ENCODE measurements at regions not wholly inside any gene's neighbourhood (a gene's known extent, or its start where the extent isn't known, plus 50 kb on each side); places are given as distances from the start of the nearest gene placed in this dataset.

- no peak for TF ChIP-seq CTCF (IDR thresholded peaks at IDR 0.05; ENCODE audit: insufficient read depth, missing control alignments)
- DNase-seq (ENCODE audit: insufficient read length, low spot score) = no peak
Measured at GRCh38 chr4:115424852-115425251, 311.4 kb upstream of the NDST4 start.

GRCh38 chr4:115418635-115419396 is 305.4 kb upstream of the NDST4 start:
- FAIRE-seq (no peak), DNase-seq (ENCODE audit: insufficient read length, low spot score) (no peak)
- no peak for TF ChIP-seq CTCF (IDR thresholded peaks at IDR 0.05; ENCODE audit: insufficient read depth, missing control alignments)

More at GRCh38 chr4:115424852-115425251, 311.4 kb upstream of the NDST4 start:
- FAIRE-seq = no peak

GRCh38 chr4:115396034-115396433 is 282.6 kb upstream of the NDST4 start:
- TF ChIP-seq CTCF (IDR thresholded peaks at IDR 0.05; ENCODE audit: insufficient read depth, missing control alignments) = no peak
- FAIRE-seq = no peak
- no peak for DNase-seq (ENCODE audit: insufficient read length, low spot score)

DNA sequence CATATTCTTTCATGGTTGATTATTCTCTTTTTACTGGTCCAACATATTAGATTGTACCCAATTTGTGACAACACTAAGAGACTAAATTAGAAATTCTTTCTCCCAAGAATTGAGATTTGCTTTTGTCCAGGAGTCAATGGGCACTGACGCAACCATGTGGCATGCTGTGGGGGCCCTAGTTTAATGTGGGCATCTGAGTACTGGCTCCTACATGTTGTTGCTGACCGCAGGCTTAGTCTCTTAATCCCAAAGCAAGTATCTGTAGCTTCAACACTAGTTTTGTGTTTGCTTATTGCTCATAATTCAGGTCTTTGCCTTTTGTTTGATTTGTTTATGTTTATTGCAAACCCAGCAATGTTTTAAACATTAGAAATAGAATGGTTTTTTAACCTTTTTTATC is 263.4 kb upstream of the NDST4 start:
- FAIRE-seq = no peak

DNA sequence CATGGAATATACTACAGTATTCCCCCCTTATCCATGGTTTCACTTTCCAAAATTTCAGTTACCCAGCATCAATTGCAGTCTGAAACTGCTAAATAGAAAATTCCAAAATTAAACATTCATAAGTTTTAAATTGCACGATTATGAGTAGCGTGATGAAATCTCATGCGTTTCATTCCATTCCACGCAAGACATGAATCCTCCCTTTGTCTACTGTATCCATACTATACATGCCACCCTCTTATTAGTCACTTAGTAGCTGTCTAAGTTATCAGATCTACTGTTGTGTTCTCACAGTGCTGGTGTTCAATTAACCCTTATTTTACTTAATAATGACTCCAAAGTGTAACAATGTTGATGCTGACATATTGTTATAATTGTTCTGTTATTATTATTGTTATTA is 261.2 kb upstream of the NDST4 start:
- no peak for FAIRE-seq
- no peak for TF ChIP-seq CTCF (IDR thresholded peaks at IDR 0.05; ENCODE audit: insufficient read depth, missing control alignments)
- no peak for DNase-seq (ENCODE audit: insufficient read length, low spot score)

More for the DNA sequence above, 263.4 kb upstream of the NDST4 start:
- TF ChIP-seq CTCF (IDR thresholded peaks at IDR 0.05; ENCODE audit: insufficient read depth, missing control alignments) = no peak
- DNase-seq (ENCODE audit: insufficient read length, low spot score) = no peak

DNA sequence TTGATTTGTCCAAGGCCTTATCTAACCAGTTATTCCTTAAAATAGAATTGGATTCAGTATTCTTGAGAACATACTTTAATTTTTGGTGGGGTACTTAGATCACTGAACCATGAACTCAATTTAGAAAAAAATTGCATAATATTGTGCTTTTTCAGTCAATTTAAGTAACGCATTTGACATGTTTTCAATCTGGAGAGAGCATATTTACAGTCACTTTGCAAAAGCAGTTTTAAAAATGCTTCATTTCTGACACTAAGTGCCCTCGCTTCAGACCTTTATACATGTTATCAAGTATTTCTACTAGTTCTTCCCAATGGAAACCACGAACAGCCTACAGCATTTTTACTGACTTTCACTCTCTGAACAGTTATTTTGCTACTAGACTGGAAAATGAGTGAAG is 257.1 kb upstream of the NDST4 start:
- no peak for TF ChIP-seq CTCF (IDR thresholded peaks at IDR 0.05; ENCODE audit: insufficient read depth, missing control alignments)
- FAIRE-seq (no peak), DNase-seq (ENCODE audit: insufficient read length, low spot score) (no peak)

DNA sequence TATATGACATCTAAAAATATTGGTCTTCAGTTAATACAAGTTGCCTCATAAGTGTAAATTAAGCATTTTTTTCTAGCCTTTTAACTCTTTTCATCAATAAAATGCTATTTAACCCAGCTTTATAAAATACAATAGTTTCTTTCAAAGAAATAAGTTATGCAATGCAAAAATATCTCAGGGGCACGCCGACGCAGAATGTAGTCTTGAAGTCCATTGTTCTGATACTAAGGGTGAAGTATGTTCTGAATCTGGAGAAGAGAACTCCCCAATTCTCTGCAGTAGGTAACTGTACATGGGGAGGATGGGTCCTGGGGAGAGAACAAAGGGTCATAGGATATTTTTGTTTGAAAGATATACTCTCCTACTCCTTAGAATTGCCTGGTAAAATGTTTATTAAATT is 256.6 kb upstream of the NDST4 start:
- FAIRE-seq (no peak), DNase-seq (ENCODE audit: insufficient read length, low spot score) (no peak)
- TF ChIP-seq CTCF (IDR thresholded peaks at IDR 0.05; ENCODE audit: insufficient read depth, missing control alignments) = no peak
